Large intestine (tissue), 3 donors: ENCODE measurements at regions not wholly inside any gene's neighbourhood (a gene's known extent, or its start where the extent isn't known, plus 50 kb on each side); places are given as distances from the start of the nearest gene placed in this dataset.
A peak's percentile ranks its signal among the peaks of the same experiment; 100 is the strongest.

Source experiments
- DNase-seq, 2 donors: peaks; one replicate each; pipeline versions ENCODE4 v3.0.0 to v3.0.0-alpha.2; 2013
- H3K27ac ChIP-seq: one replicate; pipeline ENCODE4 v1.5.1; 2013; ENCODE audit warnings: low read length
- H3K27me3 ChIP-seq: 2 replicates; pipeline ENCODE4 v1.6.1; 2013; ENCODE audit warnings: low read length; ENCODE audit not compliant: control insufficient read depth, insufficient read depth
- H3K36me3 ChIP-seq: 2 replicates; pipeline ENCODE4 v1.6.1; 2013; ENCODE audit warnings: low read length; ENCODE audit not compliant: control insufficient read depth, insufficient read depth
- H3K4me1 ChIP-seq: one replicate; pipeline ENCODE4 v1.6.1; 2013; ENCODE audit warnings: low read length; ENCODE audit not compliant: control insufficient read depth, insufficient read depth
- H3K4me3 ChIP-seq: one replicate; pipeline ENCODE4 v1.5.1; 2013; ENCODE audit warnings: low read length
- H3K9me3 ChIP-seq: one replicate; pipeline ENCODE4 v1.6.1; 2013; ENCODE audit warnings: mild to moderate bottlenecking, low read depth, low read length, moderate library complexity; ENCODE audit not compliant: control insufficient read depth
- WGBS: methylation state at CpG from one replicate; pipeline ENCODE4 v1.1.5; 2013; ENCODE audit warnings: low lambda C conversion rate; ENCODE audit not compliant: insufficient coverage; 5-methylcytosine and 5-hydroxymethylcytosine counted together

DNA sequence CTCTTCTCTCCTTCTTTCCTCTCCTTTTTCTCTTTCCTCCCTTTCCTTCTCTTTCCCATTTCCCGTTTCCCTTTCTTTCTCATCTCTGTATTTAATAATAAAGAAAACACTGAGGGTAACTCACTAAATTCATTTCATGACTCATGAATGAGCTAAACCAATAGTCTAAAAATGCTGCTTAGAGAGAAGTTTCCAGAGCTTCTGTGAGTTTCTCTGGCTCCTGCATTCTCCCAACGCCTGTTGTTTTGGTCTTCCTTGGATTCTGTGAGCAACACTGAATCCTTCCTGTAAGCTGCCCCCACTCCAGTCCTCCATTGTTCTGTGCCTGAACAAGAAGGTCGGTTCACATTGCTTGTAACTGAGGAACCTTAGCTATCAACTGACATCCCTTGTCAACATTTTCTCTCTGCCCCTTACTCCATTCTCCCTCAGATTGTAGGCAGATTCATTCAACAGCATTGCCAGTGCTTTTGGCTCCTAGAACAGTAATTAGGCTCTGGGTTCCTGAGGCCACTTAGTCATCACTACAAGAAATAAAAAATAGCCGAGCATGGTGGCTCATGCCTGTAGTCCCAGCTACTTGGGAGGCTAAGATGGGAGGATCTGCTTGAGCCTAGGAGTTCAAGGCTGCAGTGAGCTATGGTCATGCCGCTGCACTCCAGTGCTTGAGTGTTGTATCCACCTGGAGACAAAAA lies 237.7 kb upstream of the KLF4 start:
- no peaks in the 10 kb centered on the region for H3K27me3 ChIP-seq
- no peaks in the 10 kb centered on the region for H3K36me3 ChIP-seq
- no peaks in the 10 kb centered on the region for H3K9me3 ChIP-seq
- no peak overlapping the region for H3K4me3 ChIP-seq
- 86% methylated on average over 1 of the region's 5 CpGs for WGBS
- no peak for DNase-seq
- H3K4me1 ChIP-seq, result no peaks in the 10 kb centered on the region
- no peak overlapping the region for H3K27ac ChIP-seq

DNA sequence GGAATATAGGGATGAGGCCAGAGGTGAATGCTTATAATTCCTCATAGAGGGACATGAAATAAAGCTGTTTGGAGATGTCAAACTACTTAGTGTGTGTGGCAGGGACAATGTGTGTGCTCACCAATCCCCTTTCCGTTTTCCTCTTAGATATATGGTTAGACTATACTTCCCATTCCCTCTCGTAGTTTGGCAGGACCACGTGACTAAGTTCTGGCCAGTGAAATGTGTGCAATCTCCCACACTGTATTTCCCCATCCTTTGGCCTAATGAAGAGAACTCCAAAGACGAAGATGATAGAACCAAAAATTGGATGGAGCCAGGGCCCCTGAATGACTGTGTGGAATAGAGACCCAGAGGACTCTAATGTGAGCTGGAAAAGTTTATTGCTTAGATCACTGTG lies 233.4 kb upstream of the KLF4 start:
- Histone ChIP-seq H3K27me3 (no peaks in the 10 kb centered on the region), H3K4me3 (no peak overlapping the region), H3K27ac (no peak overlapping the region), H3K36me3 (no peaks in the 10 kb centered on the region), H3K9me3 (no peaks in the 10 kb centered on the region), H3K4me1 (peaks cover 25% of the 10 kb centered on the region)
- DNase-seq, result no peak
- no CpG with 5 or more reads among the region's 4 CpGs for WGBS

DNA sequence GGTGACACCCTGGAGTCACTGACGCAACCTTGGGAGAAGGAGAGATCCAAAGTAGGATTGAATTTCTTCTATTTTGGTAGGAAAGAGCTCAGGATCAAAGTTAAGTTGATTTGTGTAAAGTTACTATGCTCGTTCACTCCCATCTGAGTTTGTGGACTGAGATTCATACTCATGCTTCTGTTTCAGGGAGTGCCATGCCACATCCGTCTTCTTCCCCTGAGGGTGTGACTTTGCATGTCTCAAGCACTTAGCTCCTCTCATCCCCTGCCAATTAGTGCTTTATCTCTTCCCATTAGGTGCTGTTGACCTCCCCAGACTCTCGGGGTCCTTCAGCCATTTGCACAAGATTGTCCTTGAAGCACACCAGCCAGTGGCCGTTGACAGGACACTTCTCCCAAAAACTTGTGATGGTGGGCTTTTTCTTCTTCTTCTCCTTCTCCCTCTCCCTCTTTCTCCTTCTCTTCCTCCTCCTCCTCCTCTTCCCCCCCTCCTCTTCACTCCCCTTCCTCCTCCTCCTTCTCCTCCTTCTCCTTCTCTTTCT lies 232.2 kb upstream of the KLF4 start:
- DNase-seq, result no peak
- Histone ChIP-seq H3K9me3 (no peaks in the 10 kb centered on the region), H3K27me3 (no peaks in the 10 kb centered on the region), H3K4me1 (peaks cover 35% of the 10 kb centered on the region), H3K27ac (no peak overlapping the region), H3K36me3 (no peaks in the 10 kb centered on the region), H3K4me3 (no peak overlapping the region)
- 85% methylated on average over 2 of the region's 5 CpGs for WGBS

DNA sequence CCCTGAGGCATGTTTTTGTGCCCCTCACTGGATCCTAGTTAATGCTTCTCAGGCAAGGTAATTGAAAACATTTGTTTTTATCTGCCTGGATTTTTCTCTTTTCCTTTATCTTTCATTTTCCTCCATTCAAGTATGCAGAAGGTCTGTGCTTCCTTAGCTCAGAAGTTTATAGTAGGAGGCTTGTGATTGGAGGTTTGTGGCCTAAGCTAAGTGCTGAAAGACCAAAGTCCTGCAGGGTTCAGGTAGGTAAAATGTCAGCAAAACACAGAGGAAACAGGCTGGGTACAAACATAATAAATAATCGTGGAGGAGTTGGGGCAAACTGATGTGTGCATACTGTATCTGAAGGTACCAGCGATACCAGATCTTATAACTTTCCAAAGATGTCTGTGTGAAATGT lies 230.9 kb upstream of the KLF4 start:
- no peaks in the 10 kb centered on the region for H3K36me3 ChIP-seq
- H3K27ac ChIP-seq, result peak overlapping the region; percentile 84
- peak; percentile 77 to 91 for DNase-seq
- no peaks in the 10 kb centered on the region for H3K27me3 ChIP-seq
- no peak overlapping the region for H3K4me3 ChIP-seq
- H3K4me1 ChIP-seq, result peaks cover 37% of the 10 kb centered on the region
- WGBS, result 50% methylated on average over 1 of the region's 2 CpGs
- no peaks in the 10 kb centered on the region for H3K9me3 ChIP-seq

DNA sequence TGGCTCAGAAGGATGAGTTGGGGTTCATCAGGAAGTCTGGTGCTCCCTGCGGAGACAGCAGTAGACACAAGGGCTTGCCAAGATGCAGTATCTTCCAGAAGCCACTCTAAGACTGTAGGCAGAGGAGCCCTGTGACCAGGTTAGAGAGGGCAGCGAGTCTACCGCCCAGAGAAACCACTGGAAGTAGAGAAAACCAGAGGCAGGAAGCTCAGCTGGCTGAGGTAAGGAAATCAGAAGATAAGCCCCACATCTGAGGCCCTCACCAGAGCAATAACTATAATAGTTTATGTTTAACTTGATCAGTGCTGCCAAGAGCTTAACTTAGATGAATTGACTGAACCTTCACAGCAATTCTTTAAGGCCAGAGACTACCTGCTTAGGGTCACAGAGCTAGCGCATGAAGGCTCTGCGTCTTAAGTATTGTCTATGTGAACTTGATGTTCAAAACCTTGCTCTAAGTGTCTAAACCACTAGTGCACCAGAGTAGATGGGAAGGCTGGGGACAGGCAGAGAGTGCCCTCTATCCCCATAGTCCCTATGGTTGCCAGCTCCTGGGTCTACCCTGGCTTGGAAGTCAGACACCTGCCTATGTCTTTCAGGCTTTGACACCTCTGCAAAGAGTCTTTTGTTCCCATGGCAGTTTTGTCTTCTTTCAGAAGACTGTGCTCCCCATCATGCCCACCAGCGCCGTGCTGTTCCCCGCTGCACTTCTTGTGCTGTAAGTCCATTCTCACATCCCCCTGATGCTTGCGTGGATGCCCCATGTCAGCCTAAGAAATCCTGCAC lies 228.2 kb upstream of the KLF4 start:
- H3K4me1 ChIP-seq, result peaks cover 42% of the 10 kb centered on the region
- H3K27me3 ChIP-seq, result no peaks in the 10 kb centered on the region
- WGBS, result no CpG with 5 or more reads among the region's 9 CpGs
- H3K4me3 ChIP-seq, result no peak overlapping the region
- H3K27ac ChIP-seq, result peak overlapping the region; percentile 71
- H3K36me3 ChIP-seq, result no peaks in the 10 kb centered on the region
- DNase-seq, result peak; percentile 61 to 81
- no peaks in the 10 kb centered on the region for H3K9me3 ChIP-seq

DNA sequence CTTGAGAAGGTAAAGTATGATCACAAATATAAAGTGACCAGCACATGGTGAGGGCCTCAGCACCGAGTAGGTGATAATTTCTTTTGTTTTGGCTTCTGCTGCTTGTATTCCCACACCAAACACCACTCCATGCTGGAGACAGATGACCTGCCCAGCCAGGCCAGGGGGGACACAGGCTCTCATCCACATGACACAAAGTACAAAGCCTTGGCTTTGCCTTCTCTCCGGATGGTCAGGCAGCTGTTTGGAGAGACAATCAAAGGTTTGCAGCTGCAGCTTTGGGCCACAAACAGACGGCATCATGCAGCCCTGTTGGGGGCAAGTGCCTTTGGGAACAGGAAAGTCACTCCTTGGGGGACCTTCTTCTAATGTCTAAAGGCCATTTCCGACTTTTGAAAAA lies 226.2 kb upstream of the KLF4 start:
- no peak overlapping the region for H3K4me3 ChIP-seq
- H3K9me3 ChIP-seq, result no peaks in the 10 kb centered on the region
- no peaks in the 10 kb centered on the region for H3K36me3 ChIP-seq
- H3K27ac ChIP-seq, result no peak overlapping the region
- DNase-seq, result no peak
- peaks cover 47% of the 10 kb centered on the region for H3K4me1 ChIP-seq
- no peaks in the 10 kb centered on the region for H3K27me3 ChIP-seq
- WGBS, result 86% methylated on average over 1 of the region's 4 CpGs

DNA sequence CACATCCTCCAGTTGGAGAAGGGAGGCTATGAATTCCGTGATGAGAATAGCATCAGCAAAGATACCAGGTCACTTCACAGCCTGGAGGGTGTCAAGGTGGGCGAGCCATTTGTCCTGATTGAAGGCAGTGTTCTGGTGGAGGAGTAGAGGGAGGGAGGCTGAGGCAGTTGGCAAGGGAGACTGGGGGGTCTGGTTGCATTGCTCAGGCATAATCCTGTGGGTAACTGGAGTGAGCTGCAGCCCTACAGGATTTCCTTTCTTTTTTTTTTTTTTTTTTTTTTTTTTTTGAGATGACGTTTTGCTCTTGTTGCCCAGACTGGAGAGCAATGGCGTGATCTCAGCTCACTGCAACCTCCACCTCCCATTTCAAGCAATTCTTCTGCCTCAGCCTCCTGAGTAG lies 223.9 kb upstream of the KLF4 start:
- Histone ChIP-seq H3K27ac (no peak overlapping the region), H3K27me3 (no peaks in the 10 kb centered on the region), H3K4me1 (peaks cover 35% of the 10 kb centered on the region), H3K9me3 (no peaks in the 10 kb centered on the region), H3K4me3 (no peak overlapping the region), H3K36me3 (no peaks in the 10 kb centered on the region)
- DNase-seq, result no peak
- WGBS, result no CpG with 5 or more reads among the region's 4 CpGs

DNA sequence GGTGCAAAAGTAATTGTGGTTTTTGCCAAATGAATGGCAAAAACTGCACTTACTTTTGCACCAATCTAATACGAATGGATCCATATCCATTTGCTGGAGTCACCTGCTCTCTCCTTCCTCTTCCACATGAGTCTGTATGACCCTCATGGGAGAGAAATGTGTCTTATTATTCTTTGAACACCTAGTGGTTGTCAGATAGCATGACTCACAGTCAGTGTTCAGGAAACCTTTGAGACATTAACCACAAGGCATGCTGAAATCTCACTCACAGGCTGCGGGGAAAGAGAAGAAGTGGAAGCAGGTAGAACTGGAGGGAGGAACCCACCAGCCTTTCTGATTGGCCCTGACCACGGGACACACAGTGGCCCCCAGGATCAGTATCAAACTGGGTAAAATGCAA lies 222.8 kb upstream of the KLF4 start:
- Histone ChIP-seq H3K9me3 (no peaks in the 10 kb centered on the region), H3K4me3 (no peak overlapping the region), H3K27ac (peak overlapping the region; percentile 85), H3K27me3 (no peaks in the 10 kb centered on the region), H3K36me3 (no peaks in the 10 kb centered on the region), H3K4me1 (peaks cover 26% of the 10 kb centered on the region)
- 60% methylated on average over 2 of the region's 3 CpGs for WGBS
- peak; percentile 55 to 75 for DNase-seq

DNA sequence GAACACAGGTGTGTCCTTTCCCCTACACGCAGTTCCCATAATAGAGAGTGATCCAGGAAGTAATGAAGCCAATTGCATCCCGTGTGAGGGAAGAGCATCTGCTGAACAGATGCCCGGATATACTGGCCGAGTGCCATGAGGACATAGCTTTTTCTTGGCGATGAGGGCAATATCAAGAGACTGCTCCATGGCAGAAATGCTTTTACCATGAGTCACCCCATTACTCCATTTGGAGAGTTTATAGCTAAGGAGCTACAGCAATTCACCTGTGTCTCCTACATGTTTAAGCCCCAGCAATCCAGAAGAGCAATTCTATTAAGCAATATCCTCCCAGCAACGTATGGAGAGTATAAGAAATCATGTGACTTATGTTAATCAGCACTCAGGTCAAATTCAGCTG lies 222.0 kb upstream of the KLF4 start:
- H3K36me3 ChIP-seq, result no peaks in the 10 kb centered on the region
- H3K27me3 ChIP-seq, result no peaks in the 10 kb centered on the region
- peak overlapping the region; percentile 85 for H3K27ac ChIP-seq
- peaks cover 21% of the 10 kb centered on the region for H3K4me1 ChIP-seq
- WGBS, result 0% methylated on average over 1 of the region's 6 CpGs
- no peak overlapping the region for H3K4me3 ChIP-seq
- DNase-seq, result peak; percentile 91 to 96
- H3K9me3 ChIP-seq, result no peaks in the 10 kb centered on the region

DNA sequence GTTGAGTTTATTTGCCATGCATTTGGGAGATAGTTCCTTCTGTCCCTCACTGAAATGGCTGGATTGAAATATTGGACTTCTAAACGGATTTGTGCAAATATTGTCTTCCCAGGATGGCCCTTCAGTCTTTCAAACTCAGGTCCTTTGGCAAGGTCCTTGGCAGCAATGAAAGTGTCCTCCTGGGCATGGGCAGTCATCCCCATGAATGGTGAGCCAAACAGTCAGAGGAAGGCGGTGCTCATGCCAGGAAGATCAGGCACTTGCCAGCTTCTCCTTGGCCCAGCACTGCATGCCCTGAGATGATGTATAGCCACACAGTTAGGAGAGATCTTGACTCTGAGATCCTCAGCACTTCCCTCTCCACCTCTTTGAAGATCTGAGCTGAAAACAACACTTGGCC lies 221.4 kb upstream of the KLF4 start:
- H3K27ac ChIP-seq, result peak overlapping the region; percentile 60
- DNase-seq, result no peak
- WGBS, result no CpG with 5 or more reads among the region's 2 CpGs

More for the DNA sequence above, 221.4 kb upstream of the KLF4 start:
- Histone ChIP-seq H3K4me3 (no peak overlapping the region), H3K9me3 (no peaks in the 10 kb centered on the region), H3K36me3 (no peaks in the 10 kb centered on the region), H3K27me3 (no peaks in the 10 kb centered on the region), H3K4me1 (peaks cover 19% of the 10 kb centered on the region)
